Body of pancreas (tissue), 4 donors: ENCODE measurements at regions not wholly inside any gene's neighbourhood (a gene's known extent, or its start where the extent isn't known, plus 50 kb on each side); places are given as distances from the start of the nearest gene placed in this dataset.
"Not testable (repeated sequence)": the region's sequence is repeated elsewhere in the genome, so short reads cannot be mapped to it uniquely, and the experiment has no call there.

Source experiments
- POLR2A ChIP-seq, 3 donors: fragments of 450-650 bp; IDR thresholded peaks; one replicate each; pipeline ENCODE4 v1.6.1; 2016; ENCODE audit warnings: antibody characterized with exemption in 3 of 3, mild to moderate bottlenecking in 2 of 3
- TF ChIP-seq, protein P1 (sequence below), 7 experiments: fragments of 450-650 bp in 4 of 7; fragments of 200-600 bp in 3 of 7; sonication (generic) in 3 of 7; IDR thresholded peaks; one replicate each; pipeline ENCODE4 v1.5.1; 2016 to 2019; ENCODE audit warnings: antibody characterized with exemption in 7 of 7

DNA sequence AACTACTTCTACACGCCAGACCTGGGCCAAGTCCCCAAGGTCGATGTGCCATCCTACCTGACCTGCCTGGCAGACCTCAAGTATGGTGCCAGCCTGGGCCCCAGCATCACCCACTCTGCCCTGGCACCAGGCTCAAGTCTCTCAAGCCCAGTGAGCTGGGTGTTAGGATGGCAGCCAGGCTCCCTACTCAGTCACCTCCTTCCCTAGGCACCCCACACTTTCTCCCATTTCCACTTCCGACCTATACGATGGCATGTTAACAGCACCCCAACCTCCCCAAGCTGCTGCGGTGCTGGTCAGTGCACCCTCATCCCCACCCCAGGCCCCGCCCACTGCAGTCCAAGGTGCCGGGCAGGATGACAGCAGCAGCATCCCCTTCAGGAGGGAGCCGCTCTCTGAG, 191.4 kb downstream of the KLRB1 start:
- TF ChIP-seq, protein P1, sequence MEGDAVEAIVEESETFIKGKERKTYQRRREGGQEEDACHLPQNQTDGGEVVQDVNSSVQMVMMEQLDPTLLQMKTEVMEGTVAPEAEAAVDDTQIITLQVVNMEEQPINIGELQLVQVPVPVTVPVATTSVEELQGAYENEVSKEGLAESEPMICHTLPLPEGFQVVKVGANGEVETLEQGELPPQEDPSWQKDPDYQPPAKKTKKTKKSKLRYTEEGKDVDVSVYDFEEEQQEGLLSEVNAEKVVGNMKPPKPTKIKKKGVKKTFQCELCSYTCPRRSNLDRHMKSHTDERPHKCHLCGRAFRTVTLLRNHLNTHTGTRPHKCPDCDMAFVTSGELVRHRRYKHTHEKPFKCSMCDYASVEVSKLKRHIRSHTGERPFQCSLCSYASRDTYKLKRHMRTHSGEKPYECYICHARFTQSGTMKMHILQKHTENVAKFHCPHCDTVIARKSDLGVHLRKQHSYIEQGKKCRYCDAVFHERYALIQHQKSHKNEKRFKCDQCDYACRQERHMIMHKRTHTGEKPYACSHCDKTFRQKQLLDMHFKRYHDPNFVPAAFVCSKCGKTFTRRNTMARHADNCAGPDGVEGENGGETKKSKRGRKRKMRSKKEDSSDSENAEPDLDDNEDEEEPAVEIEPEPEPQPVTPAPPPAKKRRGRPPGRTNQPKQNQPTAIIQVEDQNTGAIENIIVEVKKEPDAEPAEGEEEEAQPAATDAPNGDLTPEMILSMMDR (IDR thresholded peaks at IDR 0.05): not testable (repeated sequence)
- TF ChIP-seq POLR2A (IDR thresholded peaks at IDR 0.05): not testable (repeated sequence)
